B cell (primary cell): ENCODE measurements at regions not wholly inside any gene's neighbourhood (a gene's known extent, or its start where the extent isn't known, plus 50 kb on each side); places are given as distances from the start of the nearest gene placed in this dataset.

ENCODE experiments used
- ATAC-seq: fragments of 200-7000 bp; cut with Tn5 transposase; one replicate; pipeline ENCODE4 v1.10.0; 2021; ENCODE audit warnings: low read depth, mild to moderate bottlenecking, moderate number of reproducible peaks, moderate library complexity
- CTCF ChIA-PET: fragments of 350-600 bp; sonication (Branson Sonifier 250); formaldehyde crosslinking; loops from one replicate; lab custom pipeline; 2021; ENCODE audit warnings: antibody characterized with exemption, inconsistent platforms; lab: Charles Lee
- POLR2A ChIA-PET: fragments of 350-600 bp; sonication (Branson Sonifier 250); formaldehyde crosslinking; loops from one replicate; lab custom pipeline; 2021; ENCODE audit warnings: antibody characterized with exemption; lab: Charles Lee
- DNase-seq: peaks from one replicate; pipeline ENCODE4 v3.0.0; 2013
- H2AFZ ChIP-seq: 2 replicates; pipeline ENCODE4 v1.6.1; 2012; ENCODE audit warnings: mild to moderate bottlenecking, low read depth, low read length; ENCODE audit not compliant: insufficient read depth, poor library complexity, severe bottlenecking
- H3K27ac ChIP-seq, 2 donors: 1 replicate in 1 of 2; 2 replicates in 1 of 2; pipeline ENCODE4 v1.5.1; 2012 to 2013; ENCODE audit warnings: low read length in 2 of 2, mild to moderate bottlenecking in 2 of 2, moderate library complexity in 1 of 2
- H3K27me3 ChIP-seq, 4 experiments: fragments of 200-600 bp in 1 of 4; sonication (generic) in 1 of 4; replicated peaks in 1 of 4; 1 replicate in 2 of 4; 2 replicates in 2 of 4; pipeline versions ENCODE4 v1.6.1 to v1.7.0; 2013 to 2016; ENCODE audit warnings: low read length in 3 of 4, mild to moderate bottlenecking in 2 of 4, mixed read lengths in 1 of 4, moderate library complexity in 1 of 4; ENCODE audit not compliant: insufficient read depth in 4 of 4, control insufficient read depth in 3 of 4; ENCODE audit errors: control extremely low read depth in 1 of 4
- H3K36me3 ChIP-seq, 2 experiments: replicated peaks in 1 of 2; 1 replicate in 1 of 2; 2 replicates in 1 of 2; pipeline versions ENCODE4 v1.6.1 to v1.7.1; 2013; ENCODE audit warnings: low read length in 1 of 2; ENCODE audit not compliant: insufficient read depth in 2 of 2, control insufficient read depth in 1 of 2; ENCODE audit errors: control extremely low read depth in 1 of 2, extremely low read depth in 1 of 2
- H3K4me1 ChIP-seq, 2 donors: fragments of 200-600 bp in 1 of 2; sonication (generic) in 1 of 2; 1 replicate in 1 of 2; 2 replicates in 1 of 2; pipeline versions ENCODE4 v1.5.1 to v1.6.1; 2013 to 2017; ENCODE audit warnings: low read length in 2 of 2; ENCODE audit not compliant: control insufficient read depth in 2 of 2, insufficient read depth in 2 of 2
- H3K4me2 ChIP-seq: replicated peaks from 2 replicates; pipeline ENCODE3; 2012; ENCODE audit warnings: mild to moderate bottlenecking, low read depth, low read length; ENCODE audit not compliant: poor library complexity, severe bottlenecking
- H3K4me3 ChIP-seq, 5 experiments: fragments of 200-600 bp in 1 of 5; sonication (generic) in 1 of 5; 1 replicate in 3 of 5; 2 replicates in 2 of 5; pipeline versions ENCODE4 v1.5.1 to v1.7.0; 2011 to 2016; ENCODE audit warnings: low read length in 4 of 5, mild to moderate bottlenecking in 4 of 5, low read depth in 2 of 5, control low read depth in 1 of 5, moderate library complexity in 1 of 5; ENCODE audit not compliant: insufficient read depth in 1 of 5; ENCODE audit errors: control extremely low read depth in 1 of 5, extremely low read depth in 1 of 5
- H3K79me2 ChIP-seq: fragments of 200-600 bp; sonication (generic); one replicate; pipeline ENCODE4 v1.6.0; 2016; ENCODE audit warnings: low read length; ENCODE audit not compliant: control insufficient read depth, insufficient read depth
- H3K9ac ChIP-seq: fragments of 200-600 bp; sonication (generic); 2 replicates; pipeline ENCODE4 v1.6.1; 2017; ENCODE audit warnings: mild to moderate bottlenecking, low read length, moderate library complexity
- H3K9me3 ChIP-seq, 3 donors: one replicate each; pipeline versions ENCODE4 v1.6.1 to v1.7.1; 2013; ENCODE audit warnings: low read length in 2 of 3; ENCODE audit not compliant: control insufficient read depth in 2 of 3, insufficient read depth in 1 of 3; ENCODE audit errors: control extremely low read depth in 1 of 3
- H4K20me1 ChIP-seq: 2 replicates; pipeline ENCODE4 v1.6.0; 2012; ENCODE audit warnings: mild to moderate bottlenecking, low read length; ENCODE audit not compliant: insufficient read depth, control insufficient read depth, poor library complexity, severe bottlenecking
- H3K27ac Mint-ChIP-seq: one replicate; pipeline ENCODE4 v1.8.0; 2021; ENCODE audit warnings: mixed read lengths
- H3K27me3 Mint-ChIP-seq: one replicate; pipeline ENCODE4 v1.8.0; 2021; ENCODE audit warnings: mixed read lengths
- H3K4me1 Mint-ChIP-seq: one replicate; pipeline ENCODE4 v1.8.0; 2021; ENCODE audit warnings: mixed read lengths
- H3K4me3 Mint-ChIP-seq: one replicate; pipeline ENCODE4 v1.8.0; 2021; ENCODE audit warnings: mixed read lengths
- H3K9me3 Mint-ChIP-seq: one replicate; pipeline ENCODE4 v1.8.0; 2022; ENCODE audit warnings: mixed read lengths; ENCODE audit not compliant: insufficient read depth
- EZH2 ChIP-seq: IDR thresholded peaks from 2 replicates; pipeline ENCODE4 v1.6.1; 2012; ENCODE audit warnings: borderline replicate concordance, low read depth, mild to moderate bottlenecking, moderate library complexity, low read length; ENCODE audit not compliant: insufficient read depth, poor library complexity, severe bottlenecking
- WGBS: methylation state at CpG from one replicate; pipeline ENCODE4 v1.1.5; 2013; ENCODE audit warnings: missing lambda C conversion rate; ENCODE audit not compliant: insufficient coverage; 5-methylcytosine and 5-hydroxymethylcytosine counted together
- intact Hi-C: fragments of 100-400 bp; cut with micrococcal nuclease; formaldehyde crosslinking; loops from one replicate; pipeline ENCODE4 v1.10.0; 2022
- TF ChIP-seq, protein P1 (sequence below): fragments of 200-600 bp; IDR thresholded peaks from one replicate; pipeline ENCODE4 v1.8.0; 2022; ENCODE audit warnings: antibody characterized with exemption, mild to moderate bottlenecking

DNA sequence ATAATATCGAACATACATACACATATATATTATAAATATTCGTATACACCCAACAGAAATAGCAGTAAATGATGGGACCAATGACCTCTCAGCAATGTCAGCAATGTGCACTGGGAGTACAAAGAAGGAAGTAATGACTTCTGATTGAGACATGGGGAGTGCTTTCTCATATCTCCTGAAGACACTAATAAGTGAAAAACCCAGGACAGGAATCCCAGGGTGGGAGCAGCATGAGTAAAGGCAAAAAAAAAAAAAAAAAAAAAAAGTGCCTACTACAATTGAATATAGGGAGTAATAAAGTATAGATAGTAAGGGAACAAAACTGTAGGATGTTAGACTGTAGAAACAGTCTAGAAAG is 491.3 kb downstream of the IRS1 start:
- Histone ChIP-seq H3K27me3 (peaks cover 0 to 3% (median 0%) of the 10 kb centered on the region in 4 experiments), H4K20me1 (no peaks in the 10 kb centered on the region), H3K36me3 (no peaks in the 10 kb centered on the region), H3K4me2 (no peak overlapping the region), H2AFZ (no peak overlapping the region), H3K27ac (no peak overlapping the region), H3K4me3 (no peak overlapping the region), H3K4me1 (no peaks in the 10 kb centered on the region), H3K79me2 (no peaks in the 10 kb centered on the region), H3K9ac (no peak overlapping the region), H3K9me3 (no peaks in the 10 kb centered on the region)
- no peak for ATAC-seq
- no peaks in the 10 kb centered on the region for H3K9me3 Mint-ChIP-seq
- POLR2A ChIA-PET, result no interaction called here
- no peak overlapping the region for H3K27ac Mint-ChIP-seq
- H3K4me3 Mint-ChIP-seq, result no peak overlapping the region
- H3K27me3 Mint-ChIP-seq, result peaks cover 5% of the 10 kb centered on the region
- peaks cover 8% of the 10 kb centered on the region for H3K4me1 Mint-ChIP-seq
- intact Hi-C loops, result no loop called here
- CTCF ChIA-PET, result no interaction called here
- DNase-seq, result no peak
- TF ChIP-seq, protein P1, sequence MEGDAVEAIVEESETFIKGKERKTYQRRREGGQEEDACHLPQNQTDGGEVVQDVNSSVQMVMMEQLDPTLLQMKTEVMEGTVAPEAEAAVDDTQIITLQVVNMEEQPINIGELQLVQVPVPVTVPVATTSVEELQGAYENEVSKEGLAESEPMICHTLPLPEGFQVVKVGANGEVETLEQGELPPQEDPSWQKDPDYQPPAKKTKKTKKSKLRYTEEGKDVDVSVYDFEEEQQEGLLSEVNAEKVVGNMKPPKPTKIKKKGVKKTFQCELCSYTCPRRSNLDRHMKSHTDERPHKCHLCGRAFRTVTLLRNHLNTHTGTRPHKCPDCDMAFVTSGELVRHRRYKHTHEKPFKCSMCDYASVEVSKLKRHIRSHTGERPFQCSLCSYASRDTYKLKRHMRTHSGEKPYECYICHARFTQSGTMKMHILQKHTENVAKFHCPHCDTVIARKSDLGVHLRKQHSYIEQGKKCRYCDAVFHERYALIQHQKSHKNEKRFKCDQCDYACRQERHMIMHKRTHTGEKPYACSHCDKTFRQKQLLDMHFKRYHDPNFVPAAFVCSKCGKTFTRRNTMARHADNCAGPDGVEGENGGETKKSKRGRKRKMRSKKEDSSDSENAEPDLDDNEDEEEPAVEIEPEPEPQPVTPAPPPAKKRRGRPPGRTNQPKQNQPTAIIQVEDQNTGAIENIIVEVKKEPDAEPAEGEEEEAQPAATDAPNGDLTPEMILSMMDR, result no peak
- no peak for TF ChIP-seq EZH2
- no CpG with 5 or more reads among the region's 2 CpGs for WGBS

DNA sequence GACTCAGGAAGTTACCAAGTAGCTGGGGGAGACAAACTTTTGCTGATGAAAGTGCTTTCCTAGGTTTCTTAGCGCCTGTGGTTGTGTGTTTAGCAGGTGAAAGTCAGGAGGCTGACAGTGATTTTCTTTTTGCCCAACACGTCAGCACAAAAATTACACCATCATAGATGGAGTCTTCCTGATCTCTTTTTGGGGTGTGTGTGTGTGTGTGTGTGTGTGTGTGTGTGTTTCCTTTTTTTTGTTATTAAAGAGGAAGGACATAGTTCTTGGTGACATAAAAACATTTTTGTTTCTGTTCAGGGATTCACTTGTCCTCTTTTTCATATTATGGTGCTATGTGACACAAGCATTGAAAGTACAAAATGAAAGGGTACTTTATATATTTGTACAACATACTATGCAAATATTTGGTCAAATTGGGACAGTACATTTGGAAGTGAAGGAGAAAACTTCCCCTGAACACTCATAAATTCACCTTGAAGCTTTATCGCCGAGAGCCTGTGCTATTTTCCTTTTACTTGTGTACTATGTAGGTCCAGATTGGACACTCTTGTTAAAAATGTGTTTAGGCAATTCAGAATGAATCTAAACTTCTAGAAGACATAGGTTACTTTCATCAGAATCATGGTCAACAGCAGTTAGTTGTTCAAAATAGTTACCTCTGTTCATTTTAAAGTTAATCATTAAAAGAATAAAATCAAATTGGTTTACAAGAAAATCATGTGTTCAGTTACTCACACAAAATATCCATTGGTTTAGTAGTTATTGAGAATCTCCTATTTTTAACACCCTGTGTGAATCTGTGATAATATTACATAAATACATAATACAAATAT is 491.9 kb downstream of the IRS1 start:
- WGBS, result no CpG with 5 or more reads among the region's 4 CpGs
- Histone ChIP-seq H3K36me3 (no peaks in the 10 kb centered on the region), H3K4me2 (no peak overlapping the region), H3K4me1 (no peaks in the 10 kb centered on the region), H3K27ac (no peak overlapping the region), H3K9me3 (no peaks in the 10 kb centered on the region), H2AFZ (no peak overlapping the region), H3K79me2 (no peaks in the 10 kb centered on the region), H3K4me3 (no peak overlapping the region), H3K9ac (no peak overlapping the region), H3K27me3 (peaks cover 0 to 3% (median 0%) of the 10 kb centered on the region in 4 experiments), H4K20me1 (no peaks in the 10 kb centered on the region)
- no peak overlapping the region for H3K27ac Mint-ChIP-seq
- no peak for TF ChIP-seq EZH2
- TF ChIP-seq, protein P1, result no peak
- no peak overlapping the region for H3K4me3 Mint-ChIP-seq
- H3K27me3 Mint-ChIP-seq, result peaks cover 5% of the 10 kb centered on the region
- intact Hi-C loops, result no loop called here
- CTCF ChIA-PET, result no interaction called here
- DNase-seq (no peak), ATAC-seq (no peak)
- POLR2A ChIA-PET, result interaction anchor here (0.6 kb wide), 1 partner anchor 58 kb away, joined by 6 read pairs; no protein-coding TSS in a partner anchor
- peaks cover 8% of the 10 kb centered on the region for H3K4me1 Mint-ChIP-seq
- no peaks in the 10 kb centered on the region for H3K9me3 Mint-ChIP-seq
